Right forelimb (tissue), 1 donor: ENCODE measurements at regions not wholly inside any gene's neighbourhood (a gene's known extent, or its start where the extent isn't known, plus 50 kb on each side); places are given as distances from the start of the nearest gene placed in this dataset.

ENCODE experiments used
- DNase-seq: peaks from one replicate; pipeline ENCODE4 v3.0.0-alpha.2; 2018

- DNase-seq, result no peak
Observed at GRCh38 chr1:170219163-170219562, 73.4 kb downstream of the NTMT2 start.

- no peak for DNase-seq
Observed at GRCh38 chr1:170221031-170221430, 75.3 kb downstream of the NTMT2 start.

GRCh38 chr1:170221495-170221894, 75.7 kb downstream of the NTMT2 start:
- DNase-seq, result no peak

- DNase-seq, result no peak
Observed at GRCh38 chr1:170224469-170224868, 78.7 kb downstream of the NTMT2 start.

GRCh38 chr1:170225781-170226530, 80.2 kb downstream of the NTMT2 start:
- DNase-seq, result no peak

GRCh38 chr1:170226767-170227166, 81.0 kb downstream of the NTMT2 start:
- no peak for DNase-seq

- DNase-seq, result no peak
Observed at GRCh38 chr1:170230323-170230722, 84.6 kb downstream of the NTMT2 start.

- DNase-seq, result no peak
Observed at GRCh38 chr1:170231662-170232061, 85.9 kb downstream of the NTMT2 start.

- no peak for DNase-seq
Observed at GRCh38 chr1:170238704-170239391, 93.1 kb downstream of the NTMT2 start.

- DNase-seq, result no peak
Observed at GRCh38 chr1:170239445-170239844, 93.7 kb downstream of the NTMT2 start.

GRCh38 chr1:170240409-170240808, 94.7 kb downstream of the NTMT2 start:
- DNase-seq, result no peak

- DNase-seq, result no peak
Observed at GRCh38 chr1:170241266-170241851, 95.6 kb downstream of the NTMT2 start.

GRCh38 chr1:170247751-170248521, 102.2 kb downstream of the NTMT2 start:
- DNase-seq, result no peak

GRCh38 chr1:170250531-170251276, 104.9 kb downstream of the NTMT2 start:
- DNase-seq, result no peak

GRCh38 chr1:170252851-170253579, 107.3 kb downstream of the NTMT2 start:
- DNase-seq, result no peak

GRCh38 chr1:170254371-170254770, 108.6 kb downstream of the NTMT2 start:
- no peak for DNase-seq

GRCh38 chr1:170261669-170262068, 115.9 kb downstream of the NTMT2 start:
- no peak for DNase-seq

- DNase-seq, result no peak
Observed at GRCh38 chr1:170262276-170262939, 116.6 kb downstream of the NTMT2 start.

GRCh38 chr1:170265234-170265633, 119.5 kb downstream of the NTMT2 start:
- no peak for DNase-seq

GRCh38 chr1:170267317-170267716, 121.6 kb downstream of the NTMT2 start:
- DNase-seq, result no peak

- no peak for DNase-seq
Observed at GRCh38 chr1:170271430-170272161, 125.8 kb downstream of the NTMT2 start.
